IPS-18c (cell line): ENCODE measurements at regions not wholly inside any gene's neighbourhood (a gene's known extent, or its start where the extent isn't known, plus 50 kb on each side); places are given as distances from the start of the nearest gene placed in this dataset.
"Not testable (repeated sequence)": the region's sequence is repeated elsewhere in the genome, so short reads cannot be mapped to it uniquely, and the experiment has no call there.

Source experiments
- H3K4me3 ChIP-seq: 2 replicates; pipeline ENCODE4 v1.7.0; 2013; ENCODE audit warnings: low read depth, mild to moderate bottlenecking, low read length, moderate library complexity; ENCODE audit not compliant: insufficient read depth
- H3K9me3 ChIP-seq: one replicate; pipeline ENCODE4 v1.6.1; 2013; ENCODE audit warnings: mild to moderate bottlenecking, low read length, moderate library complexity; ENCODE audit not compliant: control insufficient read depth, insufficient read depth

DNA sequence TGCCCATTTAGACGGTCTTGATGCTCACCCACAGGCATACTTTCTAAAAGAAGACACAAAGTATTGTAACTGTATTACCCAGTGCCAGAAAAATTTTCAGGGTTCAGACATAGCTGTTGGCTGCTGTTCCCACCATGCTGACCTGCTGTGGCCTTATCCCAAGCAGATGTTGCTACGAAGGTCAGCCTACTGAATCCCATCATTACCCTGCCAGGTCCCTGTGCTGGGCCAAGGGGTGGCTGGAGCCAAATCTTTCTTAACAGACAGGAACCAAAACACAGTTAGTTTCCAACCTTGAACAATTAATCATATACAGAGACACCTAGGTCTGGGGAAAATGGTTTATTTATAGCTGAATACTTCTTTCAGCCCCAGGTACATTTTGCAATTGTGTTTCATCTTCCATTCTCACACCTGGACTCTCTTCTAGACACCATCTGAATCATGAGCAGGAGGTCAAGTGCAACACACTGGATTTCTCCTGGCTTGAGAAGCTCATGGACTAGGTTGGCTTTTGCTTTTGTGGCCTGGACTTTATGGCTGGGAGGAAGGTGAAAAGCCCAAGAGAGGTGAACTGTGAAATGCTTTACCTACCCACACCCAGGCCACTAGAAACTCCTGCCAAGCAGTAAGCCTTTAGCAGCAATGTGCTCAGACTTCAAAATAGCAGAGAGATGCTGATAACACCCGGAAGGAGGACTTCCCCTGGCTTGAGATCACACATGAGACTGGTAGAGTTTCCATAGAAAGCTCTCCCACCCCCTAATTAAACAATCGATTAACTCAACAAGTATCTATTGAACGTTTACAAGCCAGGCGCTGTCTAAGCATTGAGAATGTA is 150.1 kb downstream of the SUDS3 start:
- Histone ChIP-seq H3K4me3 (no peak overlapping the region), H3K9me3 (no peaks in the 10 kb centered on the region)

DNA sequence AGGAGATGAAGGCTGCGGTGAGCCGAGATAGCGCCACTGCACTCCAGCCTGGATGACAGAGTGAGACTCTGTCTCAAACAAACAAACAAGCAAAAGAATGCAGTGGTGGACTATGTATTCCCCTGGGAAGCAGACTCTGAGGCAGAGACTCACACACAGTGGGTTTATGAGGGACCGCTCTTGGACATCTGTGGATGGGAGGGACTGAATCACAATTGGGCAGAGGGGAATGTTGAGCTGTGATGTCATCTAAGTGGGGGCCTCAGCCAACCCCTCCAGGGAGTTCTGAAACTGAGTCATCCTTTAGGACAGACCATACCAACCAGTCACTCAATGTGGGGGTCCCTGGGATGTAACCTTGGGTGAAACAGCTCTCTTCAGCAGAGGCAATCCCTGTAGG is 151.0 kb downstream of the SUDS3 start:
- no peak overlapping the region for H3K4me3 ChIP-seq
- no peaks in the 10 kb centered on the region for H3K9me3 ChIP-seq

DNA sequence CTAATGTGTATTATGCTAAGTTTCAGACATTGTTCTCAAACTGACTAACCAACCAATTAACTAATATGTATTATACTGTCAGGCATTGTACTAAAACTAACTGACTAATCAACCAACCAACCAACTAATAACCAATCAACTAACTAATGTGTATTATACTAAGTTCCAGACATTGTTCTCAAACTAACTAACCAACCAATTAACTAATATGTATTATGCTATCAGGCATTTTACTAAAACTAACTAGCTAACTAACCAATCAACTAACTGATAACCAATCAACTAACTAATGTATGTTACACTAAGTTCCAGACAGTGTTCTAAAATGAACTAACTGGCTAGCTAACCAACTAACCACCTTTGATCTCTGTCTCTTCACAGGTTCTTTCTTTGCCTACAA is 152.3 kb downstream of the SUDS3 start:
- no peak overlapping the region for H3K4me3 ChIP-seq
- no peaks in the 10 kb centered on the region for H3K9me3 ChIP-seq

DNA sequence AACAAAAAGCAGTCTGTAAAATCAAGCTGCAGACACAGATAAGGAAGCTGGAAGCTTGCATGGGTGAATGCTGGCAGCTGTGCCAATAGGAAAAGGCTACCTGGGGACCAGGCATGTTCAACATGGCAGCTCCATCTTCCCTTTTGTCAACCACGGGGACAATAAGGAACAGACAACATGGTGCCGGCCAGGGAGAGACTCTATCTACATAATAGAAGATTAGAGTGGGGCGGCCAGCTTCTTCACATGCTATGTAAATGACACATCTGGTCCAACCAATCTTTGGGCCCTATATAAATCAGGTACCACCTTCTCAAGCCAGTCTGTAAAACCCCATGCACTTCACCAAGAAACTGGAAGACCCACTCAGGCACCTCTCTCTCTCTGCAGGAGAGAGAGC is 157.6 kb downstream of the SUDS3 start:
- no peak overlapping the region for H3K4me3 ChIP-seq
- no peaks in the 10 kb centered on the region for H3K9me3 ChIP-seq

DNA sequence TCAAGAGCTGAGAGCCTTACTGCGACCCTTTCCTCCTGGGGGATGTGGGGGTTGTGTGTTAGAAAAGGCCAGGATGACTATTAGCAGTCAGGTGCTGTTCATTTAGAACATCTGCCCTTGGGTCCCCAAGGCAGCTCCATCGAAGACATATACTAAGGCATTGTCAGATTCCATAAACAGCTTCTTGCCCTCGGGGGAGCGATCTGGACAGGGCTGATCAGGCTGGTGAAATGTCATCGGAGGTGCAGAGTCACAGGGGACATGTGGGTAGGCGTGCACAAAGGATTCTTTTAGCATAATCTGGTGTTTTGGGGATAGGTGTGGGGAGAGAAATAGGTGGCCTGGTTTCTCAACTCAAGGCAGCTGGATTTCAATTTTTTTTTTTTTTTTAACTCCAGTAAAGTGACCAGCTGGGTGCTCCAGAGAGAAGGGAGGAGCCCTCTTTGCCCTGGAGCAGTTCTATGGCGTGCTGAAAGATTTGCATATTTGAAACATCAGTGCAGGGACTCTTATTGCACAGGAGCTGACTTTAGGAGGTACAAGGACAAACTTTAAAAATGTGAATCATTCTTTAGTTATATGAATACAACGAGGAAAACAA is 160.1 kb downstream of the SUDS3 start:
- Histone ChIP-seq H3K9me3 (no peaks in the 10 kb centered on the region), H3K4me3 (no peak overlapping the region)

DNA sequence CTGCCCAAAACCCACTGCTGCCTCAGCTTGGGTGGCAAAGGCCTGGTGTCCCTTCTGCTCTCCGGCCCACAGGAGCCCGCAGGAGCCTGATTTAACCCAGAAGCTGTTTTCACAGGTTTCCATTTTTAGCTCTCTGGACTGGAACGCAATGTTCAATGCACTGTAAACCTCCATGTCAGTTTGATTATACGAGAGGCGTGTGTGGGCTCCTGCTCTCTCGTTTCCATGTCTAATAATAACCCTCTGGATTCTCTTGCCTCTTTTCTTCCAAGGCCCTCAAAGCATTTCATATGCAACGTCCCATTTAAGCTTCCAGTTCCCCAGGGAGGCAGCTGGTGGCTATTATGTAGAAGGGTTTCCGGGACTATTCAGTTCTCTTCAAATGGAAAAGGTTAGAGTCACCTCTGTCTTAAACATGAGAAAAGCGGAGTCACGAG is 161.1 kb downstream of the SUDS3 start:
- H3K9me3 ChIP-seq: no peaks in the 10 kb centered on the region
- H3K4me3 ChIP-seq: no peak overlapping the region

DNA sequence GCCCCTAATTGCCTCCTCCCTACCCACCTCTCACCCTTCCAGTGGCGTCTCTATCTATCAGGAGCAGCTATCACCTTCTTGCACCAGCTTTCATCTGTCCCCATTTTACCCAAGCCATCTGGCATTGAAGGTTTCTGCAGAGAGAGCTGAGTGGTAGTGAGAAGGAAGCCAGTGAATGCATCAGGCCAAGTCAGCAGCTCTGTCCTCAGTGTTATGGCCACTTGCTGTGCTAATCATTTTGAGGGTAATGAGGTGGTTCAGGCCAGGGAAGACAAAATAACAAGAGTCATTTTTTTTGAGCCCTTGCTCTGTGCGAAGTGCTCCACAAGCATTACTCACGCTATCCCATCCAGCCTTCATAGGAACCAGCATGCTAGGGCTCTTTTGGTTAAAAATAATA is 164.7 kb downstream of the SUDS3 start:
- H3K9me3 ChIP-seq: no peaks in the 10 kb centered on the region
- no peak overlapping the region for H3K4me3 ChIP-seq

DNA sequence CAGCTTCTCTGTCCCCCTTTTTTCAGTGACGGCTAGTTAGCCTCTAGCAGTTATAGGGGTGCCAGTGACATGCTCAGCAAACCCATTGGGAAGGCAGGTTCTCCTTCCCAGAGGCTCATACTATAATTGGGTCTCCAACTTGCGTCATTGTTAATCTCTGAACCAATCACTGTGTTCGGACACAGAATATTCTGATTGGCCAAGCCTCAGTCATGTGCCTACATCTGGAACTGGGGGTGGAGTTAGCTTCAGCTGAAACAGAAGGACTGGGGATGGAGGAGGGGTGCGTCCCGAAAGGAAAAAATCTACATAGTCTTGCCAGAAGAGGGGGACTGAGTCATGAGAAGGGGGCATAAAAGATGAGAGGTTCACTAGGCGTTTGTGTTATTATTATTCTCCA is 165.6 kb downstream of the SUDS3 start:
- Histone ChIP-seq H3K9me3 (no peaks in the 10 kb centered on the region), H3K4me3 (no peak overlapping the region)

DNA sequence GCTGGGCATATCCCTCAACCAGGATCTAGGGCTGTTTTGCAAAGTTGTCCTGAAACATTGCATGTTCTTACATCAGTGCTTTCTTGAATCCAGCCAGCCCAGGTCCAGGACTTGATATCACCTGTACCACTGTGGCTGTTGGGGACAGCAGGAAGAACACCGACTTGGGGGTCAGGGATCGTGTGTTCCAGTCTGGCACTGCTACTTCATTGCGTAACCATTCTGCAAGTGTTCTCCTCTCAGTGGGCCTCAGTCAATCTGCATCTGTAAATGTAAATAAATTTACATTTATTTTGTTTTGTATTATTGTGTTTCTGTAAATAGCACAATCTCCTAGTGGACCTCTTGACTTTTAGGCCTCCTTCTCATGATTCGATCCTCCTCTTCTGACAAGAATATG is 167.3 kb downstream of the SUDS3 start:
- Histone ChIP-seq H3K4me3 (no peak overlapping the region), H3K9me3 (no peaks in the 10 kb centered on the region)

DNA sequence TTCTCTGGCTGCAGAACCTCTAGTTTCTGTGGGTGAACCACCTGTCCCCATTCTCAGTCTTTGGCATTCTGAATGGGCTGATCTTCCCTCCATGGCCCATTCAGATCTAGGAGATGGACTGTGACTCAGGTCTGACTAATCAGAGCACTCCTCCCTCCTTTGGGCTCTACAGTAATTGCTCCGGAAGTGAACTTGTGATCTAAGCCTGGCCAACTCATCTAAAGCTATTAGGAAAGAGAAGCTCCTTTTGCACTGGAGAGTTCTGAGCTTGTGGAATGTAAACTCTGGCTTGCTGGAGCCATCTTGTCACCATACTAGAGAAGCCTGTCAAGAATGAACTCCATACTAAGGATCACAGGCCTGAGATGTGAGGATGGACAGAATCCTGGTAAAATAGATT is 168.2 kb downstream of the SUDS3 start:
- no peaks in the 10 kb centered on the region for H3K9me3 ChIP-seq
- H3K4me3 ChIP-seq: no peak overlapping the region

DNA sequence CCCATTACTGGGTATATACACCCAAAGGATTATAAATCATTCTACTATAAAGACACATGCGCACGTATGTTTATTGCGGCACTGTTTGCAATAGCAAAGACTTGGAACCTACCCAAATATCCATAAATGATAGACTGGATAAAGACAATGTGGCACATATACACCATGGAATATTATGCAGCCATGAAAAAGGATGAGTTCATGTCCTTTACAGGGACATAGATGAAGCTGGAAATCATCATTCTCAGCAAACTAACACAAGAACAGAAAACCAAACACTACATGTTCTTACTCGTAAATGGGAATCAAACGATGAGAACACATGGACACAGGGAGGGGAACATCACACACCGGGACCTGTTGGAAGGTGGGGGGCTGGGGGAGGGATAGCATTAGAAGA is 171.3 kb downstream of the SUDS3 start:
- not testable (repeated sequence) for H3K9me3 ChIP-seq, H3K4me3 ChIP-seq

DNA sequence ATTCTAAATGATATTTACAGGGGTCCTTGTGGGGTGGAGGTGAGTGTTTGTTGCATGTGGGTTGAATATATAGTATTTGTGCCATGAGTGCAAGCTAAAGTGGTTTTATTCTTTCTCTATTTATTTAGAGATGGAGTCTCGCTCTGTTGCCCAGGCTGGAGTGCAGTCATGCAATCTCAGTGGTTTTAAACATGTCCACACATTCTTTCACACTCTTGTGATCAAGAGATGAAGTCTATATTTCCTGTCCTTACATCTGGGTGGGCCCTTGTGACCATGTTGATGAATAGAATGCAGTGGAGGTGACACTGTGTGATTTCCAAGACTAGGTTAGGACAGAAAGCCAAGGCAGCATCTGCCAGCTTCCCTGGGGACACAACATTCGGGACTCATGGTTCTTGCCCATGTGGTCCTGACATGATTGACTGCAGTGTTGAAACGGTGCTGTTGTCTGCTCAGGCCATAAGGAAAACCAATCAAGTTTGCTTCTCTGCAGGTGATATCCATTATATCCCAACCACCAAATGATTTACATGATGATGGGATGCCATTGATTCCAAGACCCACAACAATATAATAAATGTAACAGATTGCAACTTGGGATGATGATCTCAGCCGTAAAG is 172.6 kb downstream of the SUDS3 start:
- no peaks in the 10 kb centered on the region for H3K9me3 ChIP-seq

DNA sequence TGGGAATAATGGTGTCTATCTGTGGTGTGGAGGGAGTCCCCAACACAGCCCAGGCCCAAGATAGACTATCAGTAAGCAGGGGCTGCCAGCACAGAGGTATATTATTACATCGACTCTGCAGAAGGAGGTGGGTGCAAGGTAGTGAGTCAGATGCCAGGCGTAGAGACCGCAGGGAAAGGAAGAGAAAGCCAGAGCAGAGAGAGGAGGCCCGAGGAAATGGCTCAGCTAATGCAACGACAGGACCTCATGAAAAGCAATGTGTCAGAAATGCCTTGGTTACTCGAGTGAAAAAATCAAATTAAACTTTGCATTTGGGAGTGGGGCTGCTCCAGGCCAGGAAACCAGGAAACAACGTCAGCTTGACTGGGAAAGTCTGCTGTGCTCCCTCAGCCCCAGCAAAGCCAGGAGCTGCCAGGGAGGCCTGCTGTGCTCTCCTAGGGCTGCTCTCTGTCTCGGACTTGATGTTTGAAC is 173.2 kb downstream of the SUDS3 start:
- Histone ChIP-seq H3K4me3 (no peak overlapping the region), H3K9me3 (no peaks in the 10 kb centered on the region)

More for the DNA sequence above, 172.6 kb downstream of the SUDS3 start:
- H3K4me3 ChIP-seq: no peak overlapping the region

DNA sequence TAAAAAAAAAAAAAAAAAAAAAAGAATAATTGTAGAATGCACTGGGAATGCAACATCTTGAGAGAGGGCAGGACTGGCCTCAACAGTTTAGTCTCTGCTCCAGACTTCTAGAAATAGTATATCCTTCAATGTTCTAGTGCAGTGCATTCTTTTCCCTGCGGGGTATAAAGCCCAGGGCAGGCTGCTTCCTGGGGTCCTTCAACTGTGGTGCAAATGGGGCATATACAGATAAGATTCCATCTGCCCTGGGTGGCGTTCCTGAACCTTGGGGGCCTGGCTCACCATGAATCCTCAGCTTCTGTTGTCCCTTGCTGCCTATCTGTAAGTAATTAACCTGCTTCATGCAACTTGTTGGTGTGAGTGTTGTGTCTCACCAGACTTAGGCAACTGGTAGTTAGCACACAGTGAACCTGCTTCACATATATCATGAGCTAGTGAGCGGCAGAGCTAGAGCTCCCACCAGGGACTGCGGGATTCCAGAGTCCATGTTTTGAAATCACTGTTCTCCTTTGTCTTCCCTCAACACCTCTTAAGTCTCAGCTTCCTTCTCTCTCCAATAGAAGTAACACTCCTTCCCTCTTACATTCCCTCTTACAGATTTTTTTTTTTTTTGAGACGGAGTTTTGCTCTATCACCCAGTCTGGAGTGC is 177.6 kb downstream of the SUDS3 start:
- peaks cover 2% of the 10 kb centered on the region for H3K9me3 ChIP-seq
- H3K4me3 ChIP-seq: no peak overlapping the region

DNA sequence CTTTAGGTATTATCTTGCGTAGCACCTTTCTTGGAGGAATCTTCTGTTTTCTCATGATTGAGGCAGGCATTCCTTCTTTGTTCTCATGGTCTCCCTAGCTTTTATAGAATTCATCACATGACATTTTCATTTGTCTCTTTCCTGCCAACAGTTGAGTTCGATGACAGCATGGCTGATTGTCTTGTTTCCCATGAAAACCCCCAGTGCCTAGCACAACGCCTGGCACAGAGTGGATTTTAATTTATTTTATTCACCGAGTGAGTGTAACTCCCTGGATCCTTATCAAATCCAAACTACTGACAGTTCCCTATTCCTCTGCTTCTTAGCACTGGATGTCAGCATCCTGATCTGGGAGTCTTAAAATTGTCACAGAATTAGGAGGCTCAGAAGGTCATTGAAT is 182.6 kb downstream of the SUDS3 start:
- H3K9me3 ChIP-seq: peaks cover 2% of the 10 kb centered on the region
- no peak overlapping the region for H3K4me3 ChIP-seq

DNA sequence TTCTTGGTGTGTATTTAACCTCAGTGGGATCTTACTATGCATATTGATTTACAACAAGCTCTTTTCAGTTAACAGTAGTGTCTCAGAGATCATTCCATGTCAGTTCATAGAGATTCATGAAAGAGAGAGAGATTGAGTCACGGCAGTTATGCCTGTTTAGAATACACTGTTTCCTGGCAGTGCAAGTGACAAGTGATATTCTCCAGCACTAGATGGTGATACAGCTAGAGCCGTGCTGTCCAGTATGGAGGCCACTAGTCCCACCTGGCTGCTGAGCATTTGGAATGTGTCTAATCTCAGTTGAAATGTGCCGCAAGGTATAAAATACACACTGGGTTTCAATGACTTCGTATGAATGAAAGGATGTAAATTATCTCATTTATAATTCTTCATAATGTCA is 184.4 kb downstream of the SUDS3 start:
- H3K9me3 ChIP-seq: peaks cover 2% of the 10 kb centered on the region
- H3K4me3 ChIP-seq: no peak overlapping the region

DNA sequence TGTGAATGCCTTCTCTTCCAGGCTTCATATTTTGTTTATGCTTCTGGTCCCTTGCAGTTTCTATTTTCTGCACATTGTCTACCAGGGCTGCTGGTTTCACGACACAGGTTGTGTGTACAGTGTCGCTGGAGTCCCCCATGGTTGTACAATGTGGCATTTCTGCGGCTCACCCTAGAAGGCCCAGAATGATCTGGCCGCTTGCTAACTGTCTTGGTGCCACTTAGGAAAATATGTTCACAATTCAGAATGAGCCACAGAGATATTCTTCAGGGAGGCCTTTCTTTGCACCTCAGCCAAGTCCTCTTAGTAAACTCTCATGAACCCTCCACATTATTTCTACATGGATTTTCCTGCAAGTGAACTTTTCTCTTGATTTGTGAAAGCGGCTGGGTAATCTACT is 195.4 kb downstream of the SUDS3 start:
- H3K9me3 ChIP-seq: peaks cover 4% of the 10 kb centered on the region
- no peak overlapping the region for H3K4me3 ChIP-seq

DNA sequence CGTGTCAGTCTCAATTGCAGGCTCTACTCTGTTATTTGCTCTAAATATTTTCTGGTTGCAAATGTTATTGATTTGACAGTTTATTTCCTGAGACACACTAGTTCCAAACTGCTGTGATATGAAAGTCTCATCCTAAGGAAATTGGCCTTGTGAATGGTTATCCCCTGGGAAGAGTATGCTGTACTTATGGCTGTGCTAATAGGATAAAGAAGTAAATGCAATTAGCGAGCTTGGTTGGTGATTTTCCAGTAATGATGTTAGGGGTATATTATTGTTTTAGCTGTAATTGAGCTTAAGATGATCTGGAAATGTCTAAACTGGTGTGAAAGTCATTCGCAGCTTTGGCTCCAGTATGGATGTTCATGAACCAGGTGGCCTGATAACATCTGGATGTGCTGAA is 197.9 kb downstream of the SUDS3 start:
- H3K4me3 ChIP-seq: no peak overlapping the region
- H3K9me3 ChIP-seq: peaks cover 4% of the 10 kb centered on the region
